GM21390 (cell line): ENCODE measurements at regions not wholly inside any gene's neighbourhood (a gene's known extent, or its start where the extent isn't known, plus 50 kb on each side); places are given as distances from the start of the nearest gene placed in this dataset.

Experiments used
- ATAC-seq: cut with Tn5 transposase; IDR thresholded peaks from one replicate; pipeline ENCODE4 v1.9.1; 2021; ENCODE audit not compliant: unreplicated experiment

- ATAC-seq, result no peak
Measured at GRCh38 chr16:50884066-50884860, 142.4 kb downstream of the CYLD start.

- no peak for ATAC-seq
Measured at GRCh38 chr16:50881956-50882355, 140.1 kb downstream of the CYLD start.

GRCh38 chr16:50881331-50881830 lies 139.5 kb downstream of the CYLD start:
- no peak for ATAC-seq

- ATAC-seq, result no peak
Measured at GRCh38 chr16:50880926-50881325, 139.0 kb downstream of the CYLD start.

GRCh38 chr16:50879873-50880695 lies 138.2 kb downstream of the CYLD start:
- ATAC-seq, result no peak

GRCh38 chr16:50878966-50879615 lies 137.2 kb downstream of the CYLD start:
- no peak for ATAC-seq

- no peak for ATAC-seq
Measured at GRCh38 chr16:50878536-50878935, 136.7 kb downstream of the CYLD start.

GRCh38 chr16:50876263-50876662 lies 134.4 kb downstream of the CYLD start:
- no peak for ATAC-seq

- no peak for ATAC-seq
Measured at GRCh38 chr16:50868577-50868976, 126.7 kb downstream of the CYLD start.

GRCh38 chr16:50866806-50867205 lies 124.9 kb downstream of the CYLD start:
- no peak for ATAC-seq

- no peak for ATAC-seq
Measured at GRCh38 chr16:50864386-50864785, 122.5 kb downstream of the CYLD start.

GRCh38 chr16:50863644-50864144 lies 121.8 kb downstream of the CYLD start:
- no peak for ATAC-seq

GRCh38 chr16:50862818-50863643 lies 121.1 kb downstream of the CYLD start:
- ATAC-seq, result no peak

- no peak for ATAC-seq
Measured at GRCh38 chr16:50861970-50862411, 120.1 kb downstream of the CYLD start.

- no peak for ATAC-seq
Measured at GRCh38 chr16:50861451-50861850, 119.6 kb downstream of the CYLD start.

- no peak for ATAC-seq
Measured at GRCh38 chr16:50859628-50860360, 117.9 kb downstream of the CYLD start.

GRCh38 chr16:50858877-50859627 lies 117.2 kb downstream of the CYLD start:
- no peak for ATAC-seq

- no peak for ATAC-seq
Measured at GRCh38 chr16:50858376-50858775, 116.5 kb downstream of the CYLD start.

- no peak for ATAC-seq
Measured at GRCh38 chr16:50857881-50858280, 116.0 kb downstream of the CYLD start.
